ENCODE measurements at regions not wholly inside any gene's neighbourhood (a gene's known extent, or its start where the extent isn't known, plus 50 kb on each side); places are given as distances from the start of the nearest gene placed in this dataset.
"Not testable (repeated sequence)": the region's sequence is repeated elsewhere in the genome, so short reads cannot be mapped to it uniquely, and the experiment has no call there.

GRCh38 chr1:24250791-24251190 is 63.7 kb upstream of the IFNLR1 start:
- no peaks in the 10 kb centered on the region for H3K4me1 ChIP-seq (ENCODE audit: insufficient read depth, low read length, severe bottlenecking)
- H3K9me2 ChIP-seq (ENCODE audit: low read depth, low read length) = no peaks in the 10 kb centered on the region
- H3K4me3 ChIP-seq (ENCODE audit: low read depth, low read length, poor library complexity, severe bottlenecking) = no peak overlapping the region
- H3K9me3 ChIP-seq (ENCODE audit: low read length) = no peaks in the 10 kb centered on the region
- no peaks in the 10 kb centered on the region; the same call in 1 of the 2 replicates for H3K36me3 ChIP-seq (ENCODE audit: insufficient read depth, low read length)
- no peaks in the 10 kb centered on the region for H3K79me2 ChIP-seq (ENCODE audit: insufficient read depth, low read length)
- H4K20me1 ChIP-seq (ENCODE audit: insufficient read depth, low read length) = no peaks in the 10 kb centered on the region
- H3K4me2 ChIP-seq (ENCODE audit: low read length) = no peak overlapping the region
- H3F3A ChIP-seq (ENCODE audit: insufficient read depth, low read length) = no peaks in the 10 kb centered on the region
- no peaks in the 10 kb centered on the region for H3K27me3 ChIP-seq (ENCODE audit: insufficient read depth, low read length)
- no peak overlapping the region for H3K9ac ChIP-seq (ENCODE audit: low read length)
- H2AFZ ChIP-seq (ENCODE audit: low read length) = no peak overlapping the region
- no peak for TF ChIP-seq EZH2 (IDR thresholded peaks at IDR 0.05; ENCODE audit: borderline replicate concordance, low read length)
- no peak overlapping the region for H3K27ac ChIP-seq (ENCODE audit: low read depth, low read length, poor library complexity, severe bottlenecking)

GRCh38 chr1:24250224-24250623 is 63.1 kb upstream of the IFNLR1 start:
- Histone ChIP-seq H3K9ac (ENCODE audit: low read length) (no peak overlapping the region), H3K79me2 (ENCODE audit: insufficient read depth, low read length) (no peaks in the 10 kb centered on the region), H4K20me1 (ENCODE audit: insufficient read depth, low read length) (no peaks in the 10 kb centered on the region), H3K36me3 (ENCODE audit: insufficient read depth, low read length) (no peaks in the 10 kb centered on the region; the same call in 1 of the 2 replicates), H3K9me2 (ENCODE audit: low read depth, low read length) (no peaks in the 10 kb centered on the region), H3K27me3 (ENCODE audit: insufficient read depth, low read length) (no peaks in the 10 kb centered on the region), H3K4me1 (ENCODE audit: insufficient read depth, low read length, severe bottlenecking) (no peaks in the 10 kb centered on the region), H3K4me3 (ENCODE audit: low read depth, low read length, poor library complexity, severe bottlenecking) (no peak overlapping the region), H3K27ac (ENCODE audit: low read depth, low read length, poor library complexity, severe bottlenecking) (no peak overlapping the region), H3K4me2 (ENCODE audit: low read length) (no peak overlapping the region), H3K9me3 (ENCODE audit: low read length) (no peaks in the 10 kb centered on the region), H3F3A (ENCODE audit: insufficient read depth, low read length) (no peaks in the 10 kb centered on the region), H2AFZ (ENCODE audit: low read length) (no peak overlapping the region)
- TF ChIP-seq CTCF (IDR thresholded peaks at IDR 0.05; ENCODE audit: low read length) = no peak
- no peak for TF ChIP-seq EZH2 (IDR thresholded peaks at IDR 0.05; ENCODE audit: borderline replicate concordance, low read length)

GRCh38 chr1:24248859-24249258 is 61.8 kb upstream of the IFNLR1 start:
- H3K79me2 ChIP-seq (ENCODE audit: insufficient read depth, low read length) = no peaks in the 10 kb centered on the region
- no peak for TF ChIP-seq EZH2 (IDR thresholded peaks at IDR 0.05; ENCODE audit: borderline replicate concordance, low read length)
- TF ChIP-seq CTCF (IDR thresholded peaks at IDR 0.05; ENCODE audit: low read length) = no peak
- no peaks in the 10 kb centered on the region for H3F3A ChIP-seq (ENCODE audit: insufficient read depth, low read length)
- no peaks in the 10 kb centered on the region for H3K9me2 ChIP-seq (ENCODE audit: low read depth, low read length)
- no peak overlapping the region for H2AFZ ChIP-seq (ENCODE audit: low read length)
- H3K9ac ChIP-seq (ENCODE audit: low read length) = no peak overlapping the region
- H3K9me3 ChIP-seq (ENCODE audit: low read length) = no peaks in the 10 kb centered on the region
- H4K20me1 ChIP-seq (ENCODE audit: insufficient read depth, low read length) = no peaks in the 10 kb centered on the region
- H3K27ac ChIP-seq (ENCODE audit: low read depth, low read length, poor library complexity, severe bottlenecking) = no peak overlapping the region
- no peak overlapping the region for H3K4me3 ChIP-seq (ENCODE audit: low read depth, low read length, poor library complexity, severe bottlenecking)
- no peaks in the 10 kb centered on the region for H3K27me3 ChIP-seq (ENCODE audit: insufficient read depth, low read length)
- H3K36me3 ChIP-seq (ENCODE audit: insufficient read depth, low read length) = no peaks in the 10 kb centered on the region; the same call in 1 of the 2 replicates
- no peak overlapping the region for H3K4me2 ChIP-seq (ENCODE audit: low read length)
- H3K4me1 ChIP-seq (ENCODE audit: insufficient read depth, low read length, severe bottlenecking) = no peaks in the 10 kb centered on the region

- not testable (repeated sequence) for H3K4me1 ChIP-seq (ENCODE audit: insufficient read depth, low read length, severe bottlenecking); H3K9me2 ChIP-seq (ENCODE audit: low read depth, low read length); H3K9ac ChIP-seq (ENCODE audit: low read length); H3K4me3 ChIP-seq (ENCODE audit: low read depth, low read length, poor library complexity, severe bottlenecking); H3K79me2 ChIP-seq (ENCODE audit: insufficient read depth, low read length); H3F3A ChIP-seq (ENCODE audit: insufficient read depth, low read length); H4K20me1 ChIP-seq (ENCODE audit: insufficient read depth, low read length); H3K9me3 ChIP-seq (ENCODE audit: low read length); H3K27ac ChIP-seq (ENCODE audit: low read depth, low read length, poor library complexity, severe bottlenecking); H3K36me3 ChIP-seq (ENCODE audit: insufficient read depth, low read length); H3K4me2 ChIP-seq (ENCODE audit: low read length); H3K27me3 ChIP-seq (ENCODE audit: insufficient read depth, low read length); H2AFZ ChIP-seq (ENCODE audit: low read length)
Measured at GRCh38 chr1:24247337-24247736, 60.2 kb upstream of the IFNLR1 start.

All from OCI-LY1 (cell line).